ENCODE measurements at regions not wholly inside any gene's neighbourhood (a gene's known extent, or its start where the extent isn't known, plus 50 kb on each side); places are given as distances from the start of the nearest gene placed in this dataset.

DNA sequence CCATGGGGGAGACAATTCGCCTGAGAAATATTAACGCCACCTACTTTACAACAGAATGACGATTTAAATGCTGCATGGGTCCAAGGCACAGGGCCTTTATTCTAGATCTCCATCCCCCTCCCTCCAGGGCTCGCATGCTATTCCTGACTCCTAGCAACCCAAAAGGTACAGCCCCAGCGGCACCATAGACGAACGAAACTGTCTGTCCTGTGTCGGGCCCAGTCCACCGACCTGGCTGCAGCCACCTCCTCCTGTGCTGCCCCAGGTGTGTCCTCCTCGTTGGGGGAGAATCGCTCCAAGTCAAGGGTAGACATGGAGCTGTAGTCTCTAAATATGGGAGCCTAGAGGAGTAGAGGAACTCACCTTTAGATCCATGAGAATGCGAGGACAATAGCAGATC lies 196.5 kb downstream of the TOMM20 start:
- no peak for DNase-seq

GRCh38 chr1:234931404-234931973 lies 197.1 kb downstream of the TOMM20 start:
- DNase-seq: no peak

DNA sequence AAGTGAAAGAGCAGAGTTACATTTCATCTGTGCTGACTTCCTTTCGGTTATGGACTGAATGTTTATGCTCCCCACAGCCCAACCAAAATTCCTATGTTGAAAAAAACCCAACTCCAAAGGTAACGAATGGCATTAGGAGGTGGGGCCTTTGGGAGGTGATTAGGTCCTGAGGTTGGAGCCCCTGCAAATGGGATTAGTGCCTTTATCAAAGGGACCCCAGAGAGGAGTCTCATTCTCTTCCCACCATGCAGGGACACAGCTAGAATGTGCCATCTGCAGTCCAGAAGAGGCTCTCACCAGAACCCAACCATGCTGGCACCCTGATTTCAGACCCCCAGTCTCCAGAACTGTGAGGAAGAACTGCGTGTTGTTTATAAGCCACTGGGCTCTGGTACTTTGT lies 199.3 kb downstream of the TOMM20 start:
- DNase-seq: no peak

- DNase-seq: no peak
Observed at GRCh38 chr1:234928642-234929041, 200.0 kb downstream of the TOMM20 start.

- no peak for DNase-seq
Observed at GRCh38 chr1:234927971-234928640, 200.5 kb downstream of the TOMM20 start.

- DNase-seq: no peak
Observed at GRCh38 chr1:234927312-234927970, 201.2 kb downstream of the TOMM20 start.

GRCh38 chr1:234926559-234927311 lies 201.9 kb downstream of the TOMM20 start:
- DNase-seq: no peak

- DNase-seq: no peak
Observed at GRCh38 chr1:234926264-234926558, 202.4 kb downstream of the TOMM20 start.

- DNase-seq: no peak
Observed at GRCh38 chr1:234925440-234926263, 203.0 kb downstream of the TOMM20 start.

- DNase-seq: no peak
Observed at GRCh38 chr1:234924450-234925355, 203.9 kb downstream of the TOMM20 start.

GRCh38 chr1:234923626-234924025 lies 205.0 kb downstream of the TOMM20 start:
- no peak for DNase-seq

GRCh38 chr1:234922987-234923386 lies 205.7 kb downstream of the TOMM20 start:
- DNase-seq: no peak

GRCh38 chr1:234921266-234922062 lies 207.2 kb downstream of the TOMM20 start:
- DNase-seq: no peak

GRCh38 chr1:234920843-234921140 lies 207.8 kb downstream of the TOMM20 start:
- DNase-seq: no peak

DNA sequence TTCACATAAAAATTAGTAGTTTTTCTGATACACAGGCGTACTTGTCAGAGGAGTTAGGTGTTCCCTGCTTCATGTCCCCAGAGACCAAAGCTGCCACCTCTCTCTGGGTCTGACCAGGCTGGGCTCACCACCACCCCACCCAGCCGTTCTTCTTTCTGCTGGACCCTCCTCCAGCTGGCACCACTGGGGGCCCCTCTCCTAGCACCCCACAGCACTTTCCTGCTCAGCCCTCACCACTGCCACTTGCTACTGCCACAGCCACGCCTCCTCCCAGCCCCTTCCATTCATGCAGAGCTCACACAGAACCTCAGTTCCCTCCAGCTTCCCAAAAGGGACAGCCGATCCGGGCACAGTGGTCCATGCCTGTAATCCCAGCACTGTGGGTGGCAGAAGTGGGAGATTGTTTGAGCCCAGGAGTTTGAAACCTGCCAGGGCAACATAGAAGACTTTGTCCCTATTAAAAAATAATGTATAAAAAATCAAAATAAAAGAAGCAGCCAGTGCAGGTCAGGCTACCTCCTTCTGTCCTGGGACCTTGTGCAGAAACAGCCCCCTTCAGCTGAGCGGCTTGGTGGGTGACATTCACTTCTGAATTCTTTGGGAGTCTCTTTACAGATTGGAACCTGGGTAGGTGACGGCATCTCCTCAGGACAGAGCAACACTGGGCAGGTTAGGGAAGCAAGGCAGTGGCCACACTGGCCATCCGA lies 208.3 kb downstream of the TOMM20 start:
- no peak for DNase-seq

DNA sequence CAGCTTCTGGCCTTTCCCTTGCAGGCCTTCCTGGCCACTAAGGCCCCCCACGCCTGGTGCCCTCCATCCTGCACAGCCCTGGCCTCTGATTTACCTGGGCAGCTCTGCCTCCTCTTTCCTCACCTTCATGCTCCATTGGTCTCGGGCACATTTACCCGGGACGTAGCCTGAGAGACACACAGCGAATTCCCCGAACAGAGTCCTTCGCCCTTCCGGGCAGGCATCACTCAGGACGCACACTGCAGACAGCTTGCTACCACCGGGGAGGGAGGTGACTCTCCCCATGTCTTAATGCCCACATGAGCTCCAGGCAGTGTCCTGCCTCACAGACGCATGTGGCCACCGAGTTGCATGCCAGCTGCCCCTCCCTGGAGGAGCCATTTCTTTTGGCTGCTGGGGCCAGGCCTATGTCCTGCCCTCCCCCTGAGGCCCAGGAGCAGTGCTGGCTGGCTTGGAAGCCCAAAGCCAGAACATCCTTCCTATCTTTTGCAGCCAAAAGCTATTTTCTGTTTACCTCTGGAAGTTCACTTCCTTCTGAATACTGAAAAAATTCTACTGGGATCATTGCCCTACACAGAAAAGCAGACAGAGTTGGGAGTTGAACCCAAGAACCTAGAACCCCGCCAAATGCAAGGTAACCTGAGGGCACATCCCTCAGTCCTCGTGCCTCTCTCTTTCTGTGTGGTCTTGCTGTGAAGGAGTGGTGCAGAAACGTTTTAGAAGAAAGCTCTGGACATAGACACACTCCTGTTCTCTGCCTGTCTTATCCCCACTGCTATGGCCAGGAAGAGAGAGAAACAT lies 209.5 kb downstream of the TOMM20 start:
- DNase-seq: no peak

- DNase-seq: no peak
Observed at GRCh38 chr1:234918181-234918841, 210.3 kb downstream of the TOMM20 start.

- DNase-seq: no peak
Observed at GRCh38 chr1:234917495-234918180, 211.0 kb downstream of the TOMM20 start.

DNA sequence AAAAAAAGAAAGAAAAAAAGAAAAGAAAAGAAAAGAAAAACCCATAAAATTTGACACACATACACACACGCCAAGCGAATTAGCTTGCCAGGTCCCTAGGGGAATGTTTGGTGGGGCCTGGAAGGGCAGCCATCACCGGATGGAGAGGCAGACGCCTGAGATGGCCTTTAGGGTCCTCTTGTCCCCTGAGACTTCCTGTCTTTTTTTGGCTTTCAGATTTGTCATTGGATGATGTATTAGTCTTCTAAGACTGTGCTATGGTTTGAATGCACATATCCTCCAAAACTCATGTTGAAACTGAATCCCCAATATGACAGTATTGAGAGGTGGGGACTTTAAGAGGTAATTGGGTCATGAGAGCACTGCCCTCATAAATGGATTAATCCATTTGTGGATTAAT lies 211.8 kb downstream of the TOMM20 start:
- no peak for DNase-seq
